Neural cell (in vitro differentiated cells): ENCODE measurements at regions not wholly inside any gene's neighbourhood (a gene's known extent, or its start where the extent isn't known, plus 50 kb on each side); places are given as distances from the start of the nearest gene placed in this dataset.
"Not testable (repeated sequence)": the region's sequence is repeated elsewhere in the genome, so short reads cannot be mapped to it uniquely, and the experiment has no call there.

Experiments used
- H2AFZ ChIP-seq: fragments of 200-600, 300-800 bp; sonication (generic), shearing (Covaris generic); 2 replicates; pipeline ENCODE4 v1.6.0; 2014; ENCODE audit warnings: low read depth, mild to moderate bottlenecking, antibody characterized with exemption, low read length, moderate library complexity
- H3F3A ChIP-seq: fragments of 200-600 bp; shearing (Covaris generic); 2 replicates; pipeline ENCODE4 v1.6.1; 2016; ENCODE audit warnings: mild to moderate bottlenecking, moderate library complexity, mixed read lengths, antibody characterized with exemption, low read length; ENCODE audit not compliant: insufficient read depth, poor library complexity, severe bottlenecking
- H3K27ac ChIP-seq: fragments of 200-600, 300-800 bp; sonication (generic), shearing (Covaris generic); 2 replicates; pipeline ENCODE4 v1.5.1; 2014; ENCODE audit warnings: mild to moderate bottlenecking, low read length, moderate library complexity
- H3K27me3 ChIP-seq: fragments of 300-800, 200-600 bp; sonication (generic), shearing (Covaris generic); 2 replicates; pipeline ENCODE4 v1.6.0; 2014; ENCODE audit warnings: mild to moderate bottlenecking, low read depth, low read length, moderate library complexity; ENCODE audit not compliant: insufficient read depth
- H3K36me3 ChIP-seq: fragments of 300-800, 200-600 bp; sonication (generic), shearing (Covaris generic); 2 replicates; pipeline ENCODE4 v1.5.1; 2014; ENCODE audit warnings: mild to moderate bottlenecking, antibody characterized with exemption, low read length, moderate library complexity; ENCODE audit not compliant: insufficient read depth
- H3K4me2 ChIP-seq: fragments of 300-800, 200-600 bp; sonication (generic), shearing (Covaris generic); 2 replicates; pipeline ENCODE4 v1.6.0; 2014; ENCODE audit warnings: mild to moderate bottlenecking, low read length
- H3K4me3 ChIP-seq: fragments of 300-800, 200-600 bp; sonication (generic), shearing (Covaris generic); 2 replicates; pipeline ENCODE4 v1.5.1; 2014; ENCODE audit warnings: mild to moderate bottlenecking, low read length, moderate library complexity
- H3K79me2 ChIP-seq: fragments of 200-600 bp; shearing (Covaris generic); replicated peaks from 2 replicates; pipeline ENCODE4 v1.6.0; 2014; ENCODE audit warnings: mild to moderate bottlenecking, low read length, moderate library complexity; ENCODE audit not compliant: insufficient read depth
- H3K9ac ChIP-seq: fragments of 300-800, 200-600 bp; sonication (generic), shearing (Covaris generic); 2 replicates; pipeline ENCODE4 v1.6.1; 2016; ENCODE audit warnings: mild to moderate bottlenecking, low read length, mixed read lengths
- H3K9me2 ChIP-seq: fragments of 200-600 bp; shearing (Covaris generic); 2 replicates; pipeline ENCODE4 v1.6.1; 2016; ENCODE audit warnings: mild to moderate bottlenecking, low read length, mixed read lengths; ENCODE audit not compliant: insufficient read depth
- H3K9me3 ChIP-seq: fragments of 200-600, 300-800 bp; sonication (generic), shearing (Covaris generic); 2 replicates; pipeline ENCODE4 v1.6.1; 2016; ENCODE audit warnings: mild to moderate bottlenecking, mixed run types, low read length, moderate library complexity, mixed read lengths
- H4K20me1 ChIP-seq: fragments of 200-600 bp; shearing (Covaris generic); 2 replicates; pipeline ENCODE4 v1.6.1; 2016; ENCODE audit warnings: mild to moderate bottlenecking, mixed run types; ENCODE audit not compliant: insufficient read depth
- EP300 ChIP-seq: fragments of 450-650 bp; conservative IDR thresholded peaks from 2 replicates; pipeline ENCODE4 v1.6.1; 2014; ENCODE audit warnings: antibody characterized with exemption, mild to moderate bottlenecking, moderate library complexity; ENCODE audit not compliant: poor library complexity, severe bottlenecking
- EZH2 ChIP-seq: fragments of 200-600, 300-800 bp; shearing (Covaris generic), sonication (generic); IDR thresholded peaks from 2 replicates; pipeline ENCODE4 v1.6.1; 2014; ENCODE audit warnings: antibody characterized with exemption, low read length, borderline replicate concordance, mild to moderate bottlenecking; ENCODE audit not compliant: insufficient read depth, poor library complexity, severe bottlenecking
- MXI1 ChIP-seq: fragments of 450-650 bp; conservative IDR thresholded peaks from 2 replicates; pipeline ENCODE4 v1.6.1; 2014; ENCODE audit warnings: antibody characterized with exemption, mild to moderate bottlenecking; ENCODE audit not compliant: poor library complexity, severe bottlenecking
- POLR2AphosphoS5 ChIP-seq: IDR thresholded peaks from 2 replicates; pipeline ENCODE4 v1.6.1; 2012
- RAD21 ChIP-seq: fragments of 450-650 bp; conservative IDR thresholded peaks from 2 replicates; pipeline ENCODE4 v1.6.1; 2014; ENCODE audit warnings: antibody characterized with exemption, mild to moderate bottlenecking, moderate library complexity
- REST ChIP-seq: IDR thresholded peaks from 2 replicates; pipeline ENCODE4 v1.6.1; 2012; ENCODE audit warnings: borderline replicate concordance
- SMC3 ChIP-seq: fragments of 450-650 bp; conservative IDR thresholded peaks from 2 replicates; pipeline ENCODE4 v1.6.1; 2014; ENCODE audit warnings: antibody characterized with exemption, mild to moderate bottlenecking, moderate library complexity; ENCODE audit not compliant: poor library complexity
- TAF1 ChIP-seq: IDR thresholded peaks from 2 replicates; pipeline ENCODE4 v1.6.1; 2012; ENCODE audit warnings: low read depth
- TF ChIP-seq, protein P1 (sequence below): fragments of 450-650 bp; IDR thresholded peaks from 2 replicates; pipeline ENCODE4 v1.5.1; 2014; ENCODE audit warnings: antibody characterized with exemption, mild to moderate bottlenecking, moderate library complexity; ENCODE audit not compliant: poor library complexity, severe bottlenecking

DNA sequence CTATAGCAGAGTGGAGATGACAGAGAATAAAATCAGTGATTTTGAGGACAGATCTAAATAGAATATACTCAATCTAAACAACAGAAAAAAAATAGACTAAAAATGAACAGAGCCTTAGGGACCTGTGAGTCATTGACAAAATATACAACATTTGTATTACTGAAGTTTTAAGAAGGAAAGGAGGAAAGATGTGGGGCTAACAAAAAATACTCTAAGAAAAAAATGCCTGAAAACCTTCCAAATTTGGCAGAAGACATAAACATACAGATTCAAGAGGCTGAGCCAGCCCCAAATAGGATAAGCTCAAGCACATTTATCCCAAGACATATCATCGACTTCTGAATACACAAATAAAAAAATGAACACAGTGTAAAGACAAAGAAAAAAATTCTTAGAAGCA, 123.6 kb upstream of the INTU start:
- Histone ChIP-seq H4K20me1 (no peaks in the 10 kb centered on the region), H3K36me3 (no peaks in the 10 kb centered on the region), H3K27me3 (no peaks in the 10 kb centered on the region), H3K79me2 (no peaks in the 10 kb centered on the region), H3K4me3 (no peak overlapping the region), H3F3A (no peaks in the 10 kb centered on the region), H2AFZ (no peak overlapping the region), H3K4me2 (no peak overlapping the region), H3K27ac (no peak overlapping the region), H3K9me3 (no peaks in the 10 kb centered on the region), H3K9me2 (no peaks in the 10 kb centered on the region), H3K9ac (no peak overlapping the region)
- no peak for TF ChIP-seq POLR2AphosphoS5
- TF ChIP-seq, protein P1, sequence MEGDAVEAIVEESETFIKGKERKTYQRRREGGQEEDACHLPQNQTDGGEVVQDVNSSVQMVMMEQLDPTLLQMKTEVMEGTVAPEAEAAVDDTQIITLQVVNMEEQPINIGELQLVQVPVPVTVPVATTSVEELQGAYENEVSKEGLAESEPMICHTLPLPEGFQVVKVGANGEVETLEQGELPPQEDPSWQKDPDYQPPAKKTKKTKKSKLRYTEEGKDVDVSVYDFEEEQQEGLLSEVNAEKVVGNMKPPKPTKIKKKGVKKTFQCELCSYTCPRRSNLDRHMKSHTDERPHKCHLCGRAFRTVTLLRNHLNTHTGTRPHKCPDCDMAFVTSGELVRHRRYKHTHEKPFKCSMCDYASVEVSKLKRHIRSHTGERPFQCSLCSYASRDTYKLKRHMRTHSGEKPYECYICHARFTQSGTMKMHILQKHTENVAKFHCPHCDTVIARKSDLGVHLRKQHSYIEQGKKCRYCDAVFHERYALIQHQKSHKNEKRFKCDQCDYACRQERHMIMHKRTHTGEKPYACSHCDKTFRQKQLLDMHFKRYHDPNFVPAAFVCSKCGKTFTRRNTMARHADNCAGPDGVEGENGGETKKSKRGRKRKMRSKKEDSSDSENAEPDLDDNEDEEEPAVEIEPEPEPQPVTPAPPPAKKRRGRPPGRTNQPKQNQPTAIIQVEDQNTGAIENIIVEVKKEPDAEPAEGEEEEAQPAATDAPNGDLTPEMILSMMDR = no peak
- TF ChIP-seq REST = no peak
- no peak for TF ChIP-seq RAD21
- TF ChIP-seq EP300 = no peak
- no peak for TF ChIP-seq SMC3
- TF ChIP-seq EZH2 = no peak
- no peak for TF ChIP-seq MXI1
- TF ChIP-seq TAF1 = no peak

GRCh38 chr4:127512672-127513071, 120.1 kb upstream of the INTU start:
- H3K27ac ChIP-seq, H3K36me3 ChIP-seq, H3K9me2 ChIP-seq, H3K4me2 ChIP-seq, H4K20me1 ChIP-seq, H3K27me3 ChIP-seq, H2AFZ ChIP-seq, H3K79me2 ChIP-seq, H3F3A ChIP-seq, H3K9ac ChIP-seq, H3K4me3 ChIP-seq, H3K9me3 ChIP-seq: not testable (repeated sequence)

DNA sequence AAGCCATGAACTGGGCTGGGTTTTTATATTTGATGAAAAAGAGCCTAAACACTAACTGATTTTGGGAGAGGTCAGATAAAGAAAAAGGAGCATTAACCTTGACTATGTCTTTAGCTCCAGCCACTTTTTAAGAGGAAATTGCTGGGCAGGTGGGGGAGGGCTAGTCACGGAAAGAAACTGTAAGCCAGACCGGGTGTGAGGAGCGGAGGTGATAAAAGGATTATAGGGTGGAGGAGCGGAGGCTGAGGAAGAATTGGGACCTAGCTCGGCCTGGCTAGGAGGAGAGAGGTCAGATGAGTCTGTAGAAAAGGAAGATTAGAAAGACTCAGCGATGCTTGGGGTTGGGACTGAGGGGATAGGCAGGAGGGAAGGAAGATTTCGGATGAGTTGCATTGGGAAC, 117.5 kb upstream of the INTU start:
- not testable (repeated sequence) for H2AFZ ChIP-seq, H3F3A ChIP-seq, H3K9ac ChIP-seq, H3K4me2 ChIP-seq, H3K9me2 ChIP-seq, H3K27ac ChIP-seq, H3K4me3 ChIP-seq, H3K9me3 ChIP-seq, H3K27me3 ChIP-seq, H4K20me1 ChIP-seq, H3K79me2 ChIP-seq, H3K36me3 ChIP-seq
